NB4 (cell line): ENCODE measurements at regions not wholly inside any gene's neighbourhood (a gene's known extent, or its start where the extent isn't known, plus 50 kb on each side); places are given as distances from the start of the nearest gene placed in this dataset.

Experiments used
- DNase-seq: peaks from one replicate; pipeline ENCODE4 v3.0.0; 2010; ENCODE audit warnings: low read depth
- H3K4me3 ChIP-seq: one replicate; pipeline ENCODE4 v1.5.1; 2011; ENCODE audit warnings: mild to moderate bottlenecking, low read depth, low read length, moderate library complexity
- CTCF ChIP-seq: IDR thresholded peaks from one replicate; pipeline ENCODE4 v1.5.1; 2012; ENCODE audit warnings: low read depth, low read length
- MAX ChIP-seq: IDR thresholded peaks from 2 replicates; pipeline ENCODE4 v1.6.1; 2011; ENCODE audit warnings: low read depth, low read length
- MYC ChIP-seq: IDR thresholded peaks from 2 replicates; pipeline ENCODE4 v1.6.1; 2011; ENCODE audit warnings: low read depth, low read length
- POLR2A ChIP-seq: IDR thresholded peaks from 2 replicates; pipeline ENCODE4 v1.6.1; 2011; ENCODE audit warnings: mild to moderate bottlenecking; ENCODE audit not compliant: insufficient read length; ENCODE audit errors: extremely low read depth

- H3K4me3 ChIP-seq = no peak overlapping the region
- no peak for DNase-seq
- no peak for TF ChIP-seq CTCF
Observed at GRCh38 chr2:101612019-101612418, 85.5 kb upstream of the MAP4K4 start.

GRCh38 chr2:101610750-101611315 lies 86.7 kb upstream of the MAP4K4 start:
- H3K4me3 ChIP-seq = no peak overlapping the region
- no peak for DNase-seq
- TF ChIP-seq MAX = no peak
- TF ChIP-seq MYC = no peak
- no peak for TF ChIP-seq CTCF
- no peak for TF ChIP-seq POLR2A

GRCh38 chr2:101609433-101609832 lies 88.1 kb upstream of the MAP4K4 start:
- no peak for TF ChIP-seq MAX
- no peak for TF ChIP-seq CTCF
- no peak for TF ChIP-seq POLR2A
- no peak for TF ChIP-seq MYC
- H3K4me3 ChIP-seq = no peak overlapping the region
- DNase-seq = no peak

- H3K4me3 ChIP-seq = no peak overlapping the region
- TF ChIP-seq MAX (no peak), CTCF (no peak), POLR2A (no peak), MYC (no peak)
- no peak for DNase-seq
Observed at GRCh38 chr2:101608408-101609310, 88.8 kb upstream of the MAP4K4 start.

GRCh38 chr2:101597347-101597944 lies 100.1 kb upstream of the MAP4K4 start:
- DNase-seq = no peak
- TF ChIP-seq MYC (no peak), POLR2A (no peak)
- no peak overlapping the region for H3K4me3 ChIP-seq

- H3K4me3 ChIP-seq = no peak overlapping the region
- DNase-seq = no peak
- TF ChIP-seq MYC (no peak), POLR2A (no peak), MAX (no peak), CTCF (no peak)
Observed at GRCh38 chr2:101596333-101596732, 101.2 kb upstream of the MAP4K4 start.
